HG03159 (cell line): ENCODE measurements at regions not wholly inside any gene's neighbourhood (a gene's known extent, or its start where the extent isn't known, plus 50 kb on each side); places are given as distances from the start of the nearest gene placed in this dataset.

Experiments
- ATAC-seq: cut with Tn5 transposase; IDR thresholded peaks from one replicate; pipeline ENCODE4 v1.9.1; 2021; ENCODE audit warnings: mild to moderate bottlenecking, moderate library complexity; ENCODE audit not compliant: unreplicated experiment

- no peak for ATAC-seq
Observed at GRCh38 chr9:12874395-12874794, 99.6 kb downstream of the LURAP1L start.

GRCh38 chr9:12875191-12875590 is 100.4 kb downstream of the LURAP1L start:
- ATAC-seq = no peak

GRCh38 chr9:12876872-12877271 is 102.1 kb downstream of the LURAP1L start:
- no peak for ATAC-seq

GRCh38 chr9:12878351-12878978 is 103.6 kb downstream of the LURAP1L start:
- no peak for ATAC-seq

GRCh38 chr9:12879961-12880360 is 105.1 kb downstream of the LURAP1L start:
- ATAC-seq = no peak

GRCh38 chr9:12880406-12881015 is 105.7 kb downstream of the LURAP1L start:
- ATAC-seq = no peak

- ATAC-seq = no peak
Observed at GRCh38 chr9:12882430-12882829, 107.6 kb downstream of the LURAP1L start.

GRCh38 chr9:12884736-12885395 is 110.0 kb downstream of the LURAP1L start:
- ATAC-seq = no peak

GRCh38 chr9:12889402-12890106 is 114.7 kb downstream of the LURAP1L start:
- ATAC-seq = no peak

GRCh38 chr9:12891588-12891987 is 116.8 kb downstream of the LURAP1L start:
- ATAC-seq = no peak

GRCh38 chr9:12903316-12903715 is 128.5 kb downstream of the LURAP1L start:
- no peak for ATAC-seq

- no peak for ATAC-seq
Observed at GRCh38 chr9:12904261-12905000, 129.6 kb downstream of the LURAP1L start.

- no peak for ATAC-seq
Observed at GRCh38 chr9:12906646-12907045, 131.8 kb downstream of the LURAP1L start.

- ATAC-seq = no peak
Observed at GRCh38 chr9:12908895-12909294, 134.1 kb downstream of the LURAP1L start.

GRCh38 chr9:12915366-12915954 is 140.6 kb downstream of the LURAP1L start:
- ATAC-seq = no peak

- ATAC-seq = no peak
Observed at GRCh38 chr9:12916042-12916441, 141.2 kb downstream of the LURAP1L start.

- no peak for ATAC-seq
Observed at GRCh38 chr9:12920437-12920836, 145.6 kb downstream of the LURAP1L start.

GRCh38 chr9:12921621-12922020 is 146.8 kb downstream of the LURAP1L start:
- ATAC-seq = no peak

- no peak for ATAC-seq
Observed at GRCh38 chr9:12922224-12922866, 147.5 kb downstream of the LURAP1L start.

- no peak for ATAC-seq
Observed at GRCh38 chr9:12923468-12924009, 148.7 kb downstream of the LURAP1L start.
